ENCODE measurements at regions not wholly inside any gene's neighbourhood (a gene's known extent, or its start where the extent isn't known, plus 50 kb on each side); places are given as distances from the start of the nearest gene placed in this dataset.

GRCh38 chr3:144791034-144791433 is 819.4 kb downstream of the DIPK2A start:
- no peak for DNase-seq
- Mint-ChIP-seq H3K4me3 (no peak overlapping the region), H3K4me1 (ENCODE audit: low read depth) (no peaks in the 10 kb centered on the region), H3K9me3 (peaks cover 7% of the 10 kb centered on the region), H3K36me3 (ENCODE audit: low read depth) (no peaks in the 10 kb centered on the region), H3K27me3 (ENCODE audit: insufficient read depth) (no peaks in the 10 kb centered on the region), H3K27ac (no peak overlapping the region)
- TF ChIP-seq, protein P1, sequence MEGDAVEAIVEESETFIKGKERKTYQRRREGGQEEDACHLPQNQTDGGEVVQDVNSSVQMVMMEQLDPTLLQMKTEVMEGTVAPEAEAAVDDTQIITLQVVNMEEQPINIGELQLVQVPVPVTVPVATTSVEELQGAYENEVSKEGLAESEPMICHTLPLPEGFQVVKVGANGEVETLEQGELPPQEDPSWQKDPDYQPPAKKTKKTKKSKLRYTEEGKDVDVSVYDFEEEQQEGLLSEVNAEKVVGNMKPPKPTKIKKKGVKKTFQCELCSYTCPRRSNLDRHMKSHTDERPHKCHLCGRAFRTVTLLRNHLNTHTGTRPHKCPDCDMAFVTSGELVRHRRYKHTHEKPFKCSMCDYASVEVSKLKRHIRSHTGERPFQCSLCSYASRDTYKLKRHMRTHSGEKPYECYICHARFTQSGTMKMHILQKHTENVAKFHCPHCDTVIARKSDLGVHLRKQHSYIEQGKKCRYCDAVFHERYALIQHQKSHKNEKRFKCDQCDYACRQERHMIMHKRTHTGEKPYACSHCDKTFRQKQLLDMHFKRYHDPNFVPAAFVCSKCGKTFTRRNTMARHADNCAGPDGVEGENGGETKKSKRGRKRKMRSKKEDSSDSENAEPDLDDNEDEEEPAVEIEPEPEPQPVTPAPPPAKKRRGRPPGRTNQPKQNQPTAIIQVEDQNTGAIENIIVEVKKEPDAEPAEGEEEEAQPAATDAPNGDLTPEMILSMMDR (IDR thresholded peaks at IDR 0.05), result no peak

- no peak overlapping the region for H3K4me3 Mint-ChIP-seq
- H3K4me1 Mint-ChIP-seq (ENCODE audit: low read depth), result no peaks in the 10 kb centered on the region
- TF ChIP-seq, protein P1 (IDR thresholded peaks at IDR 0.05), result no peak
These were observed 830.3 kb downstream of the DIPK2A start for GRCh38 chr3:144801890-144802289.

DNA sequence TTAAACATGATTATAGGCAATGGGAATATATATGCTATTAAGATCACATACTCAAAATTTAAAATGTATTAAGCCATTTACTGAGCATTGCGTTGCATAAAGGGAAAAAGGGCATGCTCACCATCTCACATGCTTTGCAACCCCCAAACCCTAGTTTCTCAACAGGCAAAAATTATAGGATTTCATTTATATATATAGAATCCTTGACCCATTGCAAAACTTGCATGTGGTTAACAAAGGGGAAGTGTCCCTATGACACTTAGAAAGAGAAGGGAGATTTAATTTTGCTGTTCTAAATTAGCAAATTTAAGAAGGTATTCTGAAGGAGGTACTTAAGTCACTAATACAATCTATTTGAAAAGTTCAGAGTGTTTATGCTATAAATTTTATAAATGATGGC is 837.8 kb downstream of the DIPK2A start:
- Mint-ChIP-seq H3K27ac (no peak overlapping the region), H3K27me3 (ENCODE audit: insufficient read depth) (no peaks in the 10 kb centered on the region), H3K4me1 (ENCODE audit: low read depth) (no peaks in the 10 kb centered on the region), H3K9me3 (peaks cover 13% of the 10 kb centered on the region), H3K36me3 (ENCODE audit: low read depth) (no peaks in the 10 kb centered on the region), H3K4me3 (no peak overlapping the region)
- no peak for DNase-seq
- TF ChIP-seq, protein P1 (IDR thresholded peaks at IDR 0.05), result no peak

More at GRCh38 chr3:144801890-144802289, 830.3 kb downstream of the DIPK2A start:
- Mint-ChIP-seq H3K27me3 (ENCODE audit: insufficient read depth) (no peaks in the 10 kb centered on the region; the same call in 1 of the 2 replicates), H3K9me3 (peaks cover 36% of the 10 kb centered on the region), H3K36me3 (ENCODE audit: low read depth) (no peaks in the 10 kb centered on the region), H3K27ac (no peak overlapping the region)
- no peak for DNase-seq

GRCh38 chr3:144810160-144810559 is 838.5 kb downstream of the DIPK2A start:
- no peak overlapping the region for H3K27ac Mint-ChIP-seq
- DNase-seq, result no peak
- H3K36me3 Mint-ChIP-seq (ENCODE audit: low read depth), result no peaks in the 10 kb centered on the region
- no peaks in the 10 kb centered on the region for H3K4me1 Mint-ChIP-seq (ENCODE audit: low read depth)
- no peaks in the 10 kb centered on the region for H3K27me3 Mint-ChIP-seq (ENCODE audit: insufficient read depth)
- TF ChIP-seq, protein P1 (IDR thresholded peaks at IDR 0.05), result no peak
- peaks cover 16% of the 10 kb centered on the region for H3K9me3 Mint-ChIP-seq
- H3K4me3 Mint-ChIP-seq, result no peak overlapping the region

DNA sequence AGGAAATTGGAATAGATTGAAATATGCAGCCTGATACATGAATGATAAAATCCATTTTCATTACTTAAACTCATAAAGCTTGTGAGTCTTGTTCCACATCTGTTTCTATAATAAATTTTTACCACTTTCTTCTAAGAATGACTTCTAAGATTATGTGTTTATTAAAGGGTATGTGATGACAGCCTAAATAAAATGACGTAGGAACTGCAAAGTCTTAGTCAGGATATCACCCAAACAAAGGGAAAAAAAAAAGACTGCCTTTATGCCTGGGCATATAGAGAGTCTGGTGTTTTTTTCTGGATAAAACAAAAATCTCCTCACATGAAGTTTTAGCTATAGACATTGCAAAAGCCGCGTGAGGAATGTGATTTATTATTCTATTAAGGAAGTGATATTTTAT is 844.0 kb downstream of the DIPK2A start:
- DNase-seq, result no peak
- Mint-ChIP-seq H3K4me1 (ENCODE audit: low read depth) (no peaks in the 10 kb centered on the region), H3K36me3 (ENCODE audit: low read depth) (no peaks in the 10 kb centered on the region), H3K27me3 (ENCODE audit: insufficient read depth) (no peaks in the 10 kb centered on the region), H3K9me3 (peaks cover 23% of the 10 kb centered on the region), H3K4me3 (no peak overlapping the region), H3K27ac (no peak overlapping the region)
- TF ChIP-seq, protein P1 (IDR thresholded peaks at IDR 0.05), result no peak

- no peaks in the 10 kb centered on the region for H3K36me3 Mint-ChIP-seq (ENCODE audit: low read depth)
- H3K9me3 Mint-ChIP-seq, result peaks cover 30% of the 10 kb centered on the region
- no peaks in the 10 kb centered on the region for H3K4me1 Mint-ChIP-seq (ENCODE audit: low read depth)
- TF ChIP-seq, protein P1 (IDR thresholded peaks at IDR 0.05), result no peak
- no peak for DNase-seq
- H3K27ac Mint-ChIP-seq, result no peak overlapping the region
- no peaks in the 10 kb centered on the region for H3K27me3 Mint-ChIP-seq (ENCODE audit: insufficient read depth)
- no peak overlapping the region for H3K4me3 Mint-ChIP-seq
These were observed 844.7 kb downstream of the DIPK2A start for GRCh38 chr3:144816323-144816722.
